Activated CD4-positive, CD25-positive, alpha-beta regulatory T cell treated with anti-CD3 and anti-CD28 coated beads, Interleukin-2, amount 50 U/mL, for 16 hours (primary cell): ENCODE measurements at regions not wholly inside any gene's neighbourhood (a gene's known extent, or its start where the extent isn't known, plus 50 kb on each side); places are given as distances from the start of the nearest gene placed in this dataset.

Source experiments
- DNase-seq: peaks from one replicate; pipeline ENCODE4 v3.0.0-alpha.2; 2020; ENCODE audit warnings: low read depth, low spot score

GRCh38 chr5:62011089-62011664, 294.8 kb upstream of the KIF2A start:
- DNase-seq: no peak

GRCh38 chr5:62017092-62017491, 288.9 kb upstream of the KIF2A start:
- no peak for DNase-seq

GRCh38 chr5:62029303-62029702, 276.7 kb upstream of the KIF2A start:
- DNase-seq: no peak

- DNase-seq: no peak
Measured at GRCh38 chr5:62030326-62030725, 275.7 kb upstream of the KIF2A start.

- no peak for DNase-seq
Measured at GRCh38 chr5:62038024-62038423, 268.0 kb upstream of the KIF2A start.

- DNase-seq: no peak
Measured at GRCh38 chr5:62041156-62041756, 264.8 kb upstream of the KIF2A start.

- no peak for DNase-seq
Measured at GRCh38 chr5:62042007-62042406, 264.0 kb upstream of the KIF2A start.

- DNase-seq: no peak
Measured at GRCh38 chr5:62043289-62044280, 262.4 kb upstream of the KIF2A start.

GRCh38 chr5:62044989-62045388, 261.0 kb upstream of the KIF2A start:
- no peak for DNase-seq

- no peak for DNase-seq
Measured at GRCh38 chr5:62046191-62046590, 259.8 kb upstream of the KIF2A start.

GRCh38 chr5:62051747-62052146, 254.3 kb upstream of the KIF2A start:
- no peak for DNase-seq

GRCh38 chr5:62059960-62060359, 246.0 kb upstream of the KIF2A start:
- no peak for DNase-seq

GRCh38 chr5:62065050-62065449, 241.0 kb upstream of the KIF2A start:
- no peak for DNase-seq

- DNase-seq: no peak
Measured at GRCh38 chr5:62066761-62067277, 239.2 kb upstream of the KIF2A start.

GRCh38 chr5:62068554-62068953, 237.5 kb upstream of the KIF2A start:
- no peak for DNase-seq

- DNase-seq: no peak
Measured at GRCh38 chr5:62077387-62077786, 228.6 kb upstream of the KIF2A start.

- no peak for DNase-seq
Measured at GRCh38 chr5:62077823-62078550, 228.0 kb upstream of the KIF2A start.

GRCh38 chr5:62082370-62082801, 223.6 kb upstream of the KIF2A start:
- no peak for DNase-seq

GRCh38 chr5:62083247-62083646, 222.8 kb upstream of the KIF2A start:
- DNase-seq: no peak

- no peak for DNase-seq
Measured at GRCh38 chr5:62083661-62084060, 222.3 kb upstream of the KIF2A start.

- no peak for DNase-seq
Measured at GRCh38 chr5:62084391-62084790, 221.6 kb upstream of the KIF2A start.

GRCh38 chr5:62090953-62091352, 215.1 kb upstream of the KIF2A start:
- no peak for DNase-seq
